Peyer's patch (tissue), 4 donors: ENCODE measurements at regions not wholly inside any gene's neighbourhood (a gene's known extent, or its start where the extent isn't known, plus 50 kb on each side); places are given as distances from the start of the nearest gene placed in this dataset.
"Not testable (repeated sequence)": the region's sequence is repeated elsewhere in the genome, so short reads cannot be mapped to it uniquely, and the experiment has no call there.

ENCODE experiments used
- POLR2A ChIP-seq, 2 donors: fragments of 450-650 bp; IDR thresholded peaks; one replicate each; pipeline ENCODE4 v1.5.1; 2017; ENCODE audit warnings: antibody characterized with exemption in 2 of 2, mild to moderate bottlenecking in 2 of 2, moderate library complexity in 2 of 2
- TF ChIP-seq, protein P1 (sequence below), 6 experiments: fragments of 450-650 bp in 4 of 6; fragments of 200-600 bp in 2 of 6; sonication (generic) in 1 of 6; IDR thresholded peaks; one replicate each; pipeline ENCODE4 v1.5.1; 2017 to 2019; ENCODE audit warnings: antibody characterized with exemption in 6 of 6, mild to moderate bottlenecking in 3 of 6, moderate library complexity in 1 of 6

DNA sequence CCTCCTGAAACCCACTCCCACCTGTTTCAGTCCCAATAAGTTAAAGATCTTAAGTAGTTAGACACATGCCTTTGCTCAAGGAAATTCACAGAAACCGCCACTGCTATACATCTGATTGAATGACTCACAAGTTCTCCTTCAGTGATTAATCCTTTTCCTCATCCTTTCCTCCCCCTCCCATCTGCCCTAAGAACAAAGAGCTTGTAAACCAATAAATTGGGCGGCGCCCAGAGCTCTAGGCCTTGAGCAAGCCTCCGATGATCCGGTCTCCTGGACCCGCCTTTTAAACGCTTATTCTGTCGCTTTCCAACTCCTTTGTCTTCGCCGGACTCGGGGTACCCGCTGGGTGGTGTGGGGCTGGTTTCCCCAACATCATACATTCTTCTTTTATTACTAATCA lies 104.9 kb downstream of the TRAM1L1 start:
- TF ChIP-seq, protein P1, sequence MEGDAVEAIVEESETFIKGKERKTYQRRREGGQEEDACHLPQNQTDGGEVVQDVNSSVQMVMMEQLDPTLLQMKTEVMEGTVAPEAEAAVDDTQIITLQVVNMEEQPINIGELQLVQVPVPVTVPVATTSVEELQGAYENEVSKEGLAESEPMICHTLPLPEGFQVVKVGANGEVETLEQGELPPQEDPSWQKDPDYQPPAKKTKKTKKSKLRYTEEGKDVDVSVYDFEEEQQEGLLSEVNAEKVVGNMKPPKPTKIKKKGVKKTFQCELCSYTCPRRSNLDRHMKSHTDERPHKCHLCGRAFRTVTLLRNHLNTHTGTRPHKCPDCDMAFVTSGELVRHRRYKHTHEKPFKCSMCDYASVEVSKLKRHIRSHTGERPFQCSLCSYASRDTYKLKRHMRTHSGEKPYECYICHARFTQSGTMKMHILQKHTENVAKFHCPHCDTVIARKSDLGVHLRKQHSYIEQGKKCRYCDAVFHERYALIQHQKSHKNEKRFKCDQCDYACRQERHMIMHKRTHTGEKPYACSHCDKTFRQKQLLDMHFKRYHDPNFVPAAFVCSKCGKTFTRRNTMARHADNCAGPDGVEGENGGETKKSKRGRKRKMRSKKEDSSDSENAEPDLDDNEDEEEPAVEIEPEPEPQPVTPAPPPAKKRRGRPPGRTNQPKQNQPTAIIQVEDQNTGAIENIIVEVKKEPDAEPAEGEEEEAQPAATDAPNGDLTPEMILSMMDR (IDR thresholded peaks at IDR 0.05): not testable (repeated sequence)
- not testable (repeated sequence) for TF ChIP-seq POLR2A (IDR thresholded peaks at IDR 0.05)
